K562 (cell line): ENCODE measurements at regions not wholly inside any gene's neighbourhood (a gene's known extent, or its start where the extent isn't known, plus 50 kb on each side); places are given as distances from the start of the nearest gene placed in this dataset.

Source experiments
- ATAC-seq: fragments of 200-7000 bp; cut with Tn5 transposase; 3 replicates; pipeline ENCODE4 v1.9.1; 2020; ENCODE audit warnings: moderate library complexity
- BruUV-seq: library from RNA; stranded (reverse); fragments of 400-500 nt; replicated peaks from 2 replicates; lab custom pipeline; 2021; lab: Mats Ljungman, UMichigan
- CTCF ChIA-PET: fragments of 300-600 bp; formaldehyde crosslinking; extraction: SDS; loops from one replicate; lab custom pipeline; 2021; ENCODE audit warnings: low intra/inter-chr PET ratio; lab: Yijun Ruan, JAX
- POLR2A ChIA-PET: fragments of 300-600, 350-650 bp; sonication (Branson Sonifier 250); formaldehyde crosslinking; extraction: SDS; loops from one replicate; lab custom pipeline; 2021; ENCODE audit warnings: antibody characterized with exemption, inconsistent platforms; lab: Yijun Ruan, JAX
- DNase-seq, 4 experiments: peaks; one replicate each; pipeline versions ENCODE4 v3.0.0 to v3.0.0-alpha.2; 2011 to 2018; ENCODE audit warnings: low spot score in 3 of 4, mixed read lengths in 3 of 4; ENCODE audit errors: extremely low read depth in 1 of 4
- FAIRE-seq: peaks from 2 replicates; lab custom pipeline; 2011; peaks lifted over from hg19 to GRCh38; lab: Jason Lieb, UNC
- H2AFZ ChIP-seq: 2 replicates; pipeline ENCODE4 v1.6.0; 2011; ENCODE audit warnings: low read depth, low read length, control low read depth, inconsistent platforms
- H3K27ac ChIP-seq: fragments of 200-600 bp; 3 replicates; pipeline ENCODE4 v1.8.0; 2011; ENCODE audit warnings: low read depth, mild to moderate bottlenecking, control low read depth, inconsistent platforms, low read length, moderate library complexity, mixed read lengths; ENCODE audit errors: extremely low read depth
- H3K27me3 ChIP-seq, 2 experiments: fragments of 300-600 bp in 1 of 2; 2 replicates in 1 of 2; 3 replicates in 1 of 2; pipeline versions ENCODE4 v1.6.0 to v1.8.0; 2011; ENCODE audit warnings: inconsistent platforms in 2 of 2, low read length in 2 of 2, mild to moderate bottlenecking in 1 of 2, mixed read lengths in 1 of 2, moderate library complexity in 1 of 2; ENCODE audit not compliant: control insufficient read depth in 2 of 2, insufficient read depth in 2 of 2
- H3K36me3 ChIP-seq: fragments of 300-600 bp; 3 replicates; pipeline ENCODE4 v1.8.0; 2011; ENCODE audit warnings: mild to moderate bottlenecking, low read length, inconsistent platforms; ENCODE audit not compliant: control insufficient read depth, insufficient read depth
- H3K4me1 ChIP-seq, 2 experiments: fragments of 200-600 bp in 1 of 2; replicated peaks in 1 of 2; 2 replicates in 1 of 2; 3 replicates in 1 of 2; pipeline versions ENCODE4 v1.5.1 to v1.8.0; 2011; ENCODE audit warnings: inconsistent platforms in 2 of 2, low read length in 2 of 2, mild to moderate bottlenecking in 1 of 2, mixed read lengths in 1 of 2, moderate library complexity in 1 of 2; ENCODE audit not compliant: control insufficient read depth in 2 of 2, insufficient read depth in 2 of 2
- H3K4me2 ChIP-seq: 2 replicates; pipeline ENCODE4 v1.6.1; 2011; ENCODE audit warnings: low read length, control low read depth, inconsistent platforms, mixed read lengths; ENCODE audit not compliant: insufficient read depth
- H3K4me3 ChIP-seq: fragments of 200-600 bp; sonication (generic), shearing (Covaris generic); 2 replicates; pipeline ENCODE4 v1.5.1; 2016; ENCODE audit warnings: control low read depth, inconsistent platforms
- H3K79me2 ChIP-seq: fragments of 200-600 bp; 3 replicates; pipeline ENCODE4 v1.8.0; 2011; ENCODE audit warnings: low read length, inconsistent platforms; ENCODE audit not compliant: control insufficient read depth, insufficient read depth
- H3K9ac ChIP-seq, 2 experiments: 2 replicates each; pipeline versions ENCODE4 v1.6.0 to v1.6.1; 2011; ENCODE audit warnings: low read depth in 2 of 2, low read length in 2 of 2, control low read depth in 1 of 2, inconsistent platforms in 1 of 2, mild to moderate bottlenecking in 1 of 2, mixed read lengths in 1 of 2; ENCODE audit not compliant: insufficient read depth in 1 of 2
- H3K9me1 ChIP-seq: one replicate; pipeline ENCODE4 v1.6.0; 2011; ENCODE audit warnings: inconsistent platforms, mild to moderate bottlenecking, low read length, moderate library complexity; ENCODE audit not compliant: control insufficient read depth, insufficient read depth
- H3K9me3 ChIP-seq: replicated peaks from 2 replicates; pipeline ENCODE4 v1.5.1; 2011; ENCODE audit warnings: low read depth, low read length, inconsistent platforms; ENCODE audit not compliant: control insufficient read depth, insufficient read depth
- H4K20me1 ChIP-seq: replicated peaks from 2 replicates; pipeline ENCODE4 v1.6.1; 2011; ENCODE audit warnings: low read length, inconsistent platforms, mixed read lengths; ENCODE audit not compliant: control insufficient read depth, insufficient read depth
- ASH1L ChIP-seq: fragments of 450-650 bp; IDR thresholded peaks from 2 replicates; pipeline ENCODE4 v1.6.1; 2018; ENCODE audit warnings: borderline replicate concordance, mild to moderate bottlenecking, low read depth; ENCODE audit not compliant: partially characterized antibody
- BHLHE40 ChIP-seq: IDR thresholded peaks from 2 replicates; pipeline ENCODE4 v1.6.1; 2011; ENCODE audit warnings: low read length, improper control_type of control experiment
- YBX1 ChIP-seq: fragments of 450-650 bp; IDR thresholded peaks from 2 replicates; pipeline ENCODE4 v1.7.1; 2016; ENCODE audit warnings: mild to moderate bottlenecking
- ZNF780A ChIP-seq: fragments of 250-450 bp; sonication (Bioruptor Pico); IDR thresholded peaks from 2 replicates; pipeline ENCODE4 v1.5.0; 2021; ENCODE audit warnings: mild to moderate bottlenecking
- WGBS: fragments of 100-300 bp; shearing (Covaris generic); methylation state at CpG from one replicate; pipeline ENCODE4 v1.1.6; 2016; ENCODE audit warnings: low coverage, mixed read lengths; ENCODE audit not compliant: insufficient coverage; ENCODE audit errors: missing lambda C conversion rate; 5-methylcytosine and 5-hydroxymethylcytosine counted together
- in situ Hi-C: fragments of 300-500 bp; cut with MboI; formaldehyde crosslinking; loops from 4 replicates; pipeline ENCODE4 v1.15.0; 2018; ENCODE audit warnings: inconsistent platforms, mixed read lengths
- intact Hi-C: fragments of 100-400 bp; cut with micrococcal nuclease; formaldehyde crosslinking; loops from 2 replicates; pipeline ENCODE4 v1.14.2; 2022
- TF ChIP-seq, protein P1 (sequence below), 2 experiments: fragments of 250-450 bp in 1 of 2; fragments of 450-650 bp in 1 of 2; sonication (Bioruptor Pico) in 1 of 2; IDR thresholded peaks; 2 replicates each; pipeline versions ENCODE4 v1.6.1 to v1.8.0; 2016 to 2021; ENCODE audit warnings: mild to moderate bottlenecking in 2 of 2, moderate library complexity in 2 of 2, missing compliant biosample characterization in 1 of 2, missing genetic modification characterization in 1 of 2
- TF ChIP-seq, protein P2 (sequence below): sonication (generic); formaldehyde crosslinking; IDR thresholded peaks from 2 replicates; pipeline ENCODE4 v1.5.0; 2020; ENCODE audit warnings: missing genetic modification reagents

DNA sequence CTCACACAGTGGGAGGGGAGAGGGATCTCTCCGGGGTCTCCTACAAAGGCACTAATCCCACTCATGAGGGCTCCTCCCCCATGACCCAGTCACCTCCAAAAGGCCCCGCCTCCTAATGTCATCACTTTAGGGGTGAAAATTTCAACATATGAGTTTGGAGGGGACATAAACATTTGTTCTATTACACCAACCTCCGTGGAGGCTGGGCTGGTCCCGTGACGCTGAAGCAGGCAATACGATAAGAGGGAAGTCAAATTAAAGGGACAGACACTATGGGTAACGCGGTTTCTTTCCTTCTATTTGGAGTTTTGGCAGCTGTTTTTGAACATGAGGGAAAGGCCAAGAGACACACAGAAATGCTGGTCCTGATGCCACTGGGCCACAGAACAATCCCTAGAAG is 175.7 kb upstream of the VASH1 start:
- POLR2A ChIA-PET: interaction anchor here (1.1 kb wide), 1 partner anchor 9 kb away, joined by 3 read pairs; no protein-coding TSS in a partner anchor
- H3K79me2 ChIP-seq: no peaks in the 10 kb centered on the region
- no peaks in the 10 kb centered on the region for H3K4me1 ChIP-seq
- H3K9ac ChIP-seq: no peak overlapping the region
- no peaks in the 10 kb centered on the region for H3K36me3 ChIP-seq
- intact Hi-C loops (no loop called here), in situ Hi-C loops (no loop called here)
- CTCF ChIA-PET: no interaction called here
- peaks cover 1 to 17% of the 10 kb centered on the region in 2 experiments; a peak in 2 of 5 replicates for H3K27me3 ChIP-seq
- FAIRE-seq (no peak), DNase-seq (no peak), ATAC-seq (no peak)
- no peak overlapping the region for H3K27ac ChIP-seq
- H4K20me1 ChIP-seq: no peaks in the 10 kb centered on the region
- WGBS: 1% methylated on average over 7 of the region's 8 CpGs
- no peak overlapping the region for H3K4me3 ChIP-seq
- no TSS peak for BruUV-seq
- no peaks in the 10 kb centered on the region for H3K9me1 ChIP-seq
- H2AFZ ChIP-seq: no peak overlapping the region
- no peak for TF ChIP-seq ASH1L
- TF ChIP-seq, protein P1, sequence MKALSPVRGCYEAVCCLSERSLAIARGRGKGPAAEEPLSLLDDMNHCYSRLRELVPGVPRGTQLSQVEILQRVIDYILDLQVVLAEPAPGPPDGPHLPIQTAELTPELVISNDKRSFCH (CRISPR knock-in tag; IDR thresholded peaks at IDR 0.05): no peak
- TF ChIP-seq, protein P1 (tag; IDR thresholded peaks at IDR 0.05): no peak
- TF ChIP-seq, protein P2, sequence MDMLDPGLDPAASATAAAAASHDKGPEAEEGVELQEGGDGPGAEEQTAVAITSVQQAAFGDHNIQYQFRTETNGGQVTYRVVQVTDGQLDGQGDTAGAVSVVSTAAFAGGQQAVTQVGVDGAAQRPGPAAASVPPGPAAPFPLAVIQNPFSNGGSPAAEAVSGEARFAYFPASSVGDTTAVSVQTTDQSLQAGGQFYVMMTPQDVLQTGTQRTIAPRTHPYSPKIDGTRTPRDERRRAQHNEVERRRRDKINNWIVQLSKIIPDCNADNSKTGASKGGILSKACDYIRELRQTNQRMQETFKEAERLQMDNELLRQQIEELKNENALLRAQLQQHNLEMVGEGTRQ (CRISPR knock-in tag): 0 out of 2 replicates have a peak, but pooled peaks have one; percentile 7
- TF ChIP-seq YBX1: no peak
- TF ChIP-seq ZNF780A (CRISPR knock-in tag): no peak
- peak; percentile 46 for TF ChIP-seq BHLHE40
- H3K9me3 ChIP-seq: no peaks in the 10 kb centered on the region
- no peak overlapping the region for H3K4me2 ChIP-seq
